Effector CD4-positive, alpha-beta T cell (primary cell): ENCODE measurements at regions not wholly inside any gene's neighbourhood (a gene's known extent, or its start where the extent isn't known, plus 50 kb on each side); places are given as distances from the start of the nearest gene placed in this dataset.

Experiments
- DNase-seq: peaks from one replicate; pipeline ENCODE4 v3.0.0-alpha.2; 2020

DNA sequence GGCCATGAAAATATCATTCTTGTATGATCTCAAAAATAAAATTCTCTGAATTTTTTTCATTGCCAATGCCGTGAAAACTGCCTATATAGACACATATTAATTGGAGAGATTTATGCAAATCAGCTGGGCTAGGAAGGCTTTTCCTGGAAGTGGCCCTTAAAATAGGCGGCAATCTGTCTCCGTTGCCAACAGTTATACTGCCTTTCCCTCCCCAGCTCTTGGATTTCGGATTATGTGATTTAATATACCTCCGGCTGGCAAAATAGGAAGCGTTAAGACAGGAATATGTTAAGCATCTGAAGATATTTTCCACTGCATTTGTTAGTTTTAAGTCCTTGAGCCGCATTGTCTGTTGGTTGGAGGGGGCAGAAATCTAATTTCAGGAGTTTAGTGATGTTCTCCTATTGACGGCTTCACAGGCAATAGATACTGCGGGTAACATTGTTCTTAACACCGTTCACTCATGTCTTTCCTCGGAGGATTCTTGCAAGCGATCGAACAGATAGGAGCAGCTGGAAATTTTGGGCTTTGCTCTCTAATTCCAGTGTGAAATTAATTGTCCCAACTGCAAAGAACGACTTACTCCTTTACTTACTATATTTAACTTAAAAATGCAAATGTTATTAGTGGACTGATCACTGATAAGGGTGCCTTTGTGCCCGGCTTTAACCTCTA is 113.3 kb downstream of the LINC00237 start:
- DNase-seq, result no peak

DNA sequence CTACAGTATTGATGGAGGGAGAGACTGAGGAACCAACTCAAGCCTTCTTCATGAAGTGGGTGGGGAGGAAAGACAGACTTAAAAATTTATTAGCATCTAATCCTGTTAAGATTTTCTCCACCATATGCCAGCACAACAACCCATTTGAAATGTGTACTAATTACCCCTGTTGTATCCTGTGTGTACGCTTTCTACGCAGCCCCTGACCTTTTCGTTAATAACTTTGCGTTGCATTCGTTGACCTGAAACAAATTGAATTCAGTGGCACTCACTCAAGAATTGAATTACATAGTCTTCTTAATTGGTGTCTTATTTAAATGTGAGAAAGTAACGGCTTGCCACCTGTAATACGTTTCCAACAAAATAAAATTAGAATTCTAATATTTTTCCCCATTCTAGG is 113.9 kb downstream of the LINC00237 start:
- no peak for DNase-seq

DNA sequence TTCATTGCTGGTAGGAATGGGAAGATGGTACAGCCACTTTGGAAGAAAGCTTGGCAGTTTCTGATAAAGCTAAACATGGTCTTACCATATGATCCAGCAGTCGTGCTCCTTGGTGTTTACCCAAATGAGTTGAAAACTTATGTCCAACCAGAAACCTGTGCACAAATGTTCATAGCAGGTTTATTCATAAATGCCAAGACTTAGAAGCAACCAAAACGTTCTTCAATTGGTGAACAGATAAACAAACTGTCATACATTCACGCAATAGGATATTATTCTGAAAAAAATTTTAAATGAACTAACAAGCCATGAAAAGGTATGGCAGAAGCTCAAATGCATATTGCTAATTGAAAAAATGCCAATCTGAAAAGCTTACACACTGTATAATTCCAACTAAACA is 117.1 kb downstream of the LINC00237 start:
- no peak for DNase-seq

DNA sequence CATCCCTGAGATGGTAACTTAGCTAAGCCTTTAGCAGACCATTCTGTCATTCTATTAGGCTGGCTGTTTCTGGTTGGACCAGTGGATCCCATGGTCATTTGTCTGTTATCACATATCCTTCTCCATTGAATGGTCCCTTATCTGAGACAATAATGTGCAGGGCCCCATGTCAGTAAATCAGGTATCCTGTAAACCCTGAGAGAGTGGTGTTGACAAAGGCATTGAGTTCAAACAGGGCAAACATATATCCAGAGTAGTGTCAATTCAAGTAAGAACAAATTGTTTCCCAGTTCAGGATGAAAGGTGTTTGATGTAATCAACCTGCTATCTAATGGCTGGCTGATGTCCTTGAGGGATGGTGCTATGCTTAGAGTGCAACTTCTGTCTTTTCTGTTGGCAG is 126.2 kb downstream of the LINC00237 start:
- no peak for DNase-seq

DNA sequence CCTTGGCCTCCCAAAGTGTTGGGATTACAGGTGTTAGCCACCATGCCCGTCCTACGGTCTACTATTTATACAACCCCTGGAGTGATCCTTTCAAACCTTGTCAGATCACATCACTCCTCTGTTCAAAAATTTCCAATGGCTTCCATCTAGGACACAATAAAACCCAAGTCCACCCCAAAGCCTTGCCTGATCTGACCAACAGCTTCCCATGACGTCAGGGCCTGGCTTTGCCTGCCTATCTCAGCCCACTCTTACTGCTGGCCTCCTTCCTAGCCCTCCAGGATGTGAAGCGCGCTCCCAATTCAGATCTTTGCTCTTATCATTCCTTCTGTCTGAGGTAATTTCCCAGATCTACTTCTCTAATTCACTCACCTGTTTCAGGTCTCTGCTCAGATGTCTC is 128.4 kb downstream of the LINC00237 start:
- DNase-seq, result no peak

DNA sequence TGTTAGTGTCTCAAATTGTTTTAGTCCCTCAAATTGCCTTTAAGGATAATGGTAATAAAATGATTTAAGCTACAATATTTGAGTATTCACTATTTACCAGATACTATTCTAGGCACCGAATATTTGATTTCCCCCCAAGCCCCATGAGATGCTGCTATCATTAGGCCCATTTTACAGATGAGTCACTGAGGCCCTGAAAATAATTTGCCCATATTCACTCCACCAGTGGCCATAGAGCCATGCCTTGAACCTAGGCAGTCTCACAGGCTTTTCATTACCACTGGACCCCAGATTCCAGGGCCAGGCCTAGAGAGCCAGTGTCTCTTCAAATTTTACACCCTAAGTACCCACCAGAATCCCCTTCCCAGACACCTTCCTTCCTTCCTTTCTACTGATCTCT is 133.7 kb downstream of the LINC00237 start:
- DNase-seq, result no peak

DNA sequence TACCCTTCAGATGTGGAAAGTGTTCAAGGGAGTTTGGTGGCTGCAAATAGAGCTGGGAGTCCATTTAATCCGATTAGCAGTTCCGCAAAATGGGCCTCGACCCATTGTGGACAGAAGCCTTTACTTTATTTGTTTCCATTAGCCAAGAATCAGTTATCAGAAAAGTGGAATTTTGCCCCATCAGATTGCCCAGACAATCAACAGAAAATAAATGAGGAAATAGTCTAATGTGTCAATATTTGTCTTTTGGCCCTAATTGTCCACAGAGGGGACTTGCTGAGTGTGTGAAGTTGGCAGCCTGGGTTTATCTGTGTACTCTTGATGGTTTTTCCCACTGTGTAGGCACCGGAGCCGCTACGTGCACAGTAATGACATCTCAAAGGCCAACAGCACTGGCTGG is 134.3 kb downstream of the LINC00237 start:
- no peak for DNase-seq

DNA sequence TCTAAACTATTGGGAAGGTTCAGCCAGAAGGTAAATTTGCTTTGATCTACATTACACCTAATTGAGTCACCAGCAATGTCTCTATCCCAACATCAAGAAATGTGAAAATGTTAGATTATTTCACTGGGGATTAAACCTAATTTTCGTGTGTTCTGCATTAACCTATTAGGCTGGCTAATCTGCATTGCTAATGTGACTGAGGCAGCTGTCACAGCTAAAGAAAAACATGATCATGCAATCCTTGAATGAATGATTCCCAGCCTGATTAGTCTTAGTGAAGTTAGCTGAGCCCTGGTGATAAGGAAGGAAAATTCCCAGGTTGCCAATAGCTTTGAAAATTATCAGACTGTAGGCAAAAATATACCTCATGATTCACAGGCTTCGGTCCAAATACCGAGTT is 135.3 kb downstream of the LINC00237 start:
- no peak for DNase-seq

DNA sequence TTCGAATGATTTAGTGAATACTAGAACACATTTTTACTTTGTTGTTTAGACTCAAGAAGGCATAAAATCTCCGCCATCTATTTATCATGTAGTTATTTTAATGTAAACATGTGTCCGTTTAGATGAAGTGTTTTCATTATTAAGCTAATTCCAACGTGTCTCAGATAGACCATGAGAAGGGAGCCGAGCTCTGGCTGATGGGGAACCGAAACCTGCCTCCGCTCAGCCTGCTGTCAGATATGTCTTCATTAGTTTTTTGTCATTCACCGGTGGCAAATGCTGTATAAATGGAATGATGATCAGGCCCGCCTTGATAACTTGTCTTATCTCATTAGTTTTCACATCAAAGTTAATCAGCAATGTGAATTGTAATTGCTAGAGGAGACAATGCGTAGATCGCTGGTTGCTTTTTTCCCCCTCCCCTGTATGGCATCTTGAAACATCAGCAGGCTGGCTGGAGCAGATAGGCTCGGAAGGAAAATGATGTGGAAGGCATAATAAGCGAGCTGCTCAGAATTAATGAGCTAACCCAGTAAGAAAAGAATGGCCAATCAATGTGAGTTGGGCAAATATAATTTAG is 136.4 kb downstream of the LINC00237 start:
- DNase-seq, result no peak

DNA sequence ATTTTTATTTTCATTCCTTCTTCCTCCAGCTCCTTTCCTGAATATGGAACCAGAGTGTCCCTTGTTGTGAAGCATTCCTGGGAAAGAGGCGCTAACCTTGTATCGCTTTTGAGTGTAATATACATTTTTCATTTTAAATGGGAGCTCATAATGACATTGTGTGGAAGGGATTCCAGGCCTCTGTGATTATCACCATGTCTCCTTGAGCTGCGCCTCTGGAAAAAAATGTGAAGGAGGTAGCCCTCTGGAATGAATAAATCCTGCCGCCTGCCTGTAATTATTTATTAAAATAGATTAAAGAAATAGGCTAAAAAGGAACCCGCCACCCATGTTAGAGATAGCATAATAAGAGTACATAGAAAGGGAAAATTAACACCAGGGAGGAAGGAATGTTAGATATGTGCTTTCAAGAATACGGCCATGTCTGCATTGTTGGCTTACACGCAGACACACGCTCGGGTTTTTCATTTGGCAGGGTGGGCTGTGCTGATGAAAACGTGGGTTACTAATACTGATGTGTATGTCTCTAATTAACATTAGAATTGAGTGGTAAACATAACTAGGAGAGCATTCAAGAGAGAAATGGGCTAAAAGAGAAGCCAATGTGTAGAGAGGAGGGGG is 138.5 kb downstream of the LINC00237 start:
- DNase-seq, result no peak

DNA sequence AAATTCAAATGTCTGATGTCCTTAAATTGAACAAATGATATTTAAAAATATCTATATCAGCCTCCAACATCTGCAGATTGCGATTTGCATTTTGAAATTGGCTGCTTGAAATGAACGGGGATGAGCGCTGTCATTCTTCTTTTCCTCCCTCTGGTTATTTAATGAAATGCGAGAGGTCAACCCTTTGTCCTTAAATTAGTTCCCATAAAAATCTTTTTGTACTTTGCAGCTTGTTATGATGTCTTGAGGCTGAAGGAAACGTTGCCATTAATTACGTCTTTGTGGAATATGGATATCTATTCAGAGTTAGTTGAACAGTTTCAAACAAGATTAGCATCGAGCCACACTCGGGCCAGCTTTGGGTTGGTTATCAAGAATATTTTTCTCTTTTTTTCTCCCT is 140.0 kb downstream of the LINC00237 start:
- DNase-seq, result no peak

DNA sequence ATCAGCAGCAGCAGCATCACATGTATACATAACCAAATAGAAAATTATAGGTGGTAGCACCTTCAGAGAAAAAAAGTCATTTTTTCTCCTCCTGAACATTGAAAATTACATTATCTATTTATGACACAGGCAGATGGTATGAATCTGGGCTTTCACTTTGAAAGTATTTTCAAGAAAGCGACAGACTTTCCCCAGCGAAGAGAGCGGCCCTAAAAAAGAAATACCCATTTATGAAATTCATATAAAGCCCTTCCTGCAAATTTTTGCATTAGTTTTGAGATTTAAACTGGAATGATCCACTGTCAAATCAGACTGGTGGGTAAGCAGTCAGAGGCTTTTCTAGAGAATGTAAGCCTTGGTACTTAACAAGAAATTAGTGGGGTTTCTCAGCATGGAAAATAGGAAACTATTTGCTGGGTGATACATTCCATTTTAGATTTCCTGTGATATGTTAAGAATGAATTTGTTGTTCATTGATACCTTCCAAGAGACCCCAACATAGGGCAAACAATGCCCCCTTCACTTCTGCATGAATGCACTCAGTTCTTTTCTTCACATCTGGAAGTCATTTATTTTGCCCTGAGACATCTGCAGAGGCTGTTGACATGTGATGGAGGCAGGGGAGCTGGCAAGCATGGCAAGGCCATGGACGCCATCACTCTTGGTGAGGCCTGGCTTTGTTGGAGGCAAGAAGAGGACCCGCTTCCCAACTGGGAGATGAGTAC is 147.0 kb downstream of the LINC00237 start:
- no peak for DNase-seq

DNA sequence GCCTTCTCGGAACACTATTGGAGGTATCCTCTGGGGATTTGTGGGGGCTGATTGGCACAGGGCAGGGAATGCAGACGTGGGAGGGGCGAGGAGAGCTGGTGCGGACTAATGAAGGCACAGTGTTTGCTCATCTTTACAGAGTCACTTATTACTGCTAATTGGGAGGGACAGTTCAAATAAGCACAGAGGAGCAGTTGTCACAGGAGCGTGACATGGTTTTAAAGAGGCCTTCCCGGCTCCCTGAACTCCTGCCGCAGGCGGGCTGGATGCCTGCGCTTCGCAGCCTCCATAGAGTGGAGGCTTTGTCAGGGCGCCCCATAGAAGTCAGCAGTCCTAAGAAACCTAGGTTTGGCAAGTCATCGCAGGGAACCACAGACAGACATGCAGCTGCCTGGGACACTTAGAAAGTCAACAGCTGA is 149.6 kb downstream of the LINC00237 start:
- DNase-seq, result no peak

DNA sequence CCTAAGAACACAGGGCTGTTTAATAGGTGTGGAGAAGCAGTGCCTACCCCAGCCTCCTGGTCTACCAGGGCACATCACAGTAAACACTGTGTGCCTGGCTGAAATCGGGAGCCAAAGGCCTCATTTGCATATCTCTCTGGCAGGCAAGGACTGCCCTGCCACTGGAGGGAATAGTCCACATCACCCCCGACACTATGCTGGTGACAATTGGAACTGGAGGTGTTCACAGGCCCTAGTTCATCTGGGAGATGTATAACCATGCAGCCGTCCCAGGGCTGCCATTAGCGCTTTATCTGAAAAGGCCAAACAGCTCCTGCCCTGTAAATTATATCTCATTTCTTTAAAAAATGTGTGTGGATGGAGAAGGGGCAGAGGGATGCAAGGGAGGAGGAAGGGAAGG is 150.3 kb downstream of the LINC00237 start:
- DNase-seq, result no peak

DNA sequence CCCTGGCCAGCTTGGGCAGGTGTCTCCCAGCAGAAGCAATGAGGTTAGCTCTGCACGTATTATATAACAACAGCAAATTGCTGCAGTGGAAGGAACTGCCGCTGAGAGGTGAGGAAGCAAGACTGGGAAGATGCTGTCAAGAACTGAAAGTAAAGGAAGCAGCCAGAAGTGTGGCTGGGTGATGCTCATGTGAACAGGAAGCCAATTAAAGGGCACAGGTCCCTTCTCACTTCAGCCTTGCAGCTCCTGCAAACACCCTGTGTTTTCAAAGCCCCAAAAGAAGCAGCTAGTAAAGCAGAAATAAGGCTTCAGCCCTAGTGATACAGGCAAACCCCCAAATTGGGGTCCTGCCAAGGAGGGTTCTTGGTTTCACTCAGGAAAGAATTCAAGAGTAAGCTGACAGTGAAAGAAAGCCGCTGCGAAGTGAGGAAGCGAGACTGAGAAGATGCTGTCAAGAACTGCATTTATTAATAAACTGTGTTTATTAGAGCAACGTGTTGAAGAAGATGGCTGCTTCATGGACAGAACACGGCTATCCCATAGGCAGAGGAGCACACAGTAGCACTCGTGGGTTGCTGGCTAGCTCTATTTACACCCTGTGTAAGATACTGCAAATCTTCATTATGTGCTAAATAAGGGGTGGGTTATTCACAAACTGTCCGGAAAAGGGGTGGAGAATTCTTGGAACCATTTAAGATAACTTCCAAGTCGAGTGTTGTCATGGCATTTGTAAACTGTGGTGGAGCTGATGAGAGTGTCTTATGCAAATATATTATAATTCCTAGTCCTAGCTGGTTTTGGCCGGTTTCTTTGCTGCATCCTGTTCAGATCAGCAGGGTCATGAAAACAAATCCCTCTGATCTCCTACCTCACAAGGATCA is 152.2 kb downstream of the LINC00237 start:
- DNase-seq, result no peak

DNA sequence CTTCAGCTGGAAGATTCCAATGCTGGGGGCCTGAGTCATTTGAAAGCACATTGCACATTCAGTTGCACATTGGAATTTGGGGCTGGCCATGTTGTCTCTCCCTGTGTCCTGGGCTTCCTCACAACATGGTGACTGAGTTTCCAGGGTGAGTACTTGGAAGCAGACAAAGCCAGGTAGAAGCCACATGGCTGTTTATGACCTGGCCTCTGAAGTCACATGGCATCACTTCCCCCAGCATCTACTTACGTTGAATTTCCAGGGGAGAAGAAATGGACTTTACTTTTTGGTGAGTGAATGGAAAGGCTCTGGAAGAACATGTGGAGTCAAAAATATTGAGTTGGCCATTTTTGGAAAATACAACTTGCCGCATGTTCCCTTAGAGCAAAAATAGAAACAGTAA is 155.5 kb downstream of the LINC00237 start:
- DNase-seq, result no peak

DNA sequence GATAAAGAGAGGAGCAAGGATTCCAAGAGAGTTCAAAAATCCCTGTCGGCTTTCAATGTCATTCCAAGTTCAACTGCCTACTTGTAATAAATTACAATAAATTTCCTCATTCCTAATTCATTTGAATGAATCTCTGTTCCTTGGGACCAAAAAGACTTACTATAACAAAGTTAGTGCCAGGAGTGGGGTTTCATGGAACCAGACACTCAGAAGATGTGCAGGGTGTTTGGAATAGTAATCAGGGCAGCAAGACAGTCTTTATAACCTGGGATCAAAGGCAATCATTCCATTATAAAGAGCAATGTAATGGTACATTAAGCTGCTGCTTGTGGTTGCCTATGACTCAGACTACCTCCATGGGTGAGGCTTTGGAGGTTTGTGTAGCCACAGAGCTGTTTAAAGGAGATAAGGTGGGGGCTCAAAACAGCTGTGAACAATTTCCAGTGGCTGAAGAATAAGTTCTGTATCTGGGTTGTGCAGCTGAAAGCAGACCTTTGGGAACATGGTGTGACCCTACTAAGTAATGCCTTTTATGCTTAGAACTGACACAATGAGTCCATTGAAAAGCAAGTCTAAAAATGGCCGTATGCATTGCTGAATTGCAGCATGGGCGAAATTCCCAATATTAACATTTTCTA is 159.9 kb downstream of the LINC00237 start:
- DNase-seq, result no peak

DNA sequence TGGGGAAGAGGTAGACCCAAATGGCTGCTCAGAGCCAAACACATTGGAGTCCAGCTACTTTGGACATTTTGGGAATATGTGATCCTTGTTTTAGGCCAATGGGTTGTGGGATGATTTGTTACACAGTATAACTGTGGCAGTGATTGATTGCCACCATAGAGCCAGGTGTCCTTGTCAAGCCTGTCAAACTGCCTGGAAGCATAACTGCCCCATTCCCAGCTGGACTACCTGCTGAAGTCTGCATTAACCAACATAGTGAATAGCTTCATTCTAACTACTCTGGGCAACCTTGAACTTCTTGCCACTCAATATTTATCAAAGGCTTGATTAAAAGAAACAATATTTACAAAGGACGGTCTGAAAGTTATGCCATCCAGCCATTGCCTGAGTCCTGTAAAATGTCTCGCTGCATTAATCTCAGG is 164.7 kb downstream of the LINC00237 start:
- DNase-seq, result no peak

DNA sequence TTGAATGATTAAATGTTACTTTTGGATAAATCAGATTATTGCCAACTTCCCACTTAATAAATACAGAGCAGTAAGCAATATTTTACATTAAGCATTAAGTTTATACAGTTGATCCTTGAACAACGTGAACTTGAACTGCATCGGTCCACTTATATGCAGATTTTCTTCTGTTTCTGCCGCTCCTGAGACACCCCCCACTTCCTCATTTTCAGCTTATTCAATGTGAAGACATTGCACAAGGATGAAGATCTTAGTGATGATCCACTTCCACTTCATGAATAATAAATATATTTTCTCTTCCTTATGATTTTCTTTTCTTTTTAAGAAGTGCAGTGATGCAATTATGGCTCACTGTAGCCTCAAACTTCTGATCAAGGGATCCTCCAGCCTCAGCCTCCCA is 167.2 kb downstream of the LINC00237 start:
- no peak for DNase-seq

DNA sequence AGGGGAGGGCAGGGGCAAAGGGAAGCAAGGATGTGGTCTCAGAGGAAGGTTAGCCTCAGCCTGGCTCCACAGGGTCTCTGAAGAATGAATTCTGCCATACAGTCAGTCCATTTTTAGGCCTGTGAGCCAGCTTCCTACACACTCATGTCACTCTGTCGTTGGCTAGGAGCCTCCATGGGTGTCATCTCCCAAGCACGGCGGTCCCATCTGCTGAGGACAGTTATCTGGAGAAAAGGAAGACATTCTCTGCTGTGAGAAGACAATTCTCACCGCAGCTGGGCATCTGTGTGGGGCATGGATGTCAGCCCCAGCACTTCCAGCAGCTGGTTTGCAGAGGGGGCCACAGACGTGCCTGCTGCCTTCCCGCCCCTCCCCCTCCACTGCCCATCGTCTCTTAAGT is 167.6 kb downstream of the LINC00237 start:
- DNase-seq, result no peak

DNA sequence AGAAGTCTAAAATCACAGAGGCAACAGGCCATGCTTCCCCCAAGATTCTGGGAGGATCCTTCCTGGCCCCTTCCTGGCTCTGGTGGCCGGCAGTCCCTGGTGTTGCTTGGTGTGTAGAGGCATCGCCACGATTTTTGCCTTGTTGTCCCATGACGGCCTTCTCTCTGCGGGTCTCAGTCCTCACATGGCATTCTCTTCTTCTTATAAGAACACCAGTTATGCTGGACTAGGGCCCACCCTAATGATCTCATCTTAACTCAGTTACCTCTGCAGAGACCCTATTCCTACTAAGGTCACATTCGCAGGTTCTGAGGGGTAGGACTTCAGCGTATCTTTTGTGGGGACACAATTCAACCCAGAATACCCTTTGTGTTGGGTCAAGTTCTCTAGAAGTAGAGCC is 168.0 kb downstream of the LINC00237 start:
- DNase-seq, result no peak
